ENCODE measurements at regions not wholly inside any gene's neighbourhood (a gene's known extent, or its start where the extent isn't known, plus 50 kb on each side); places are given as distances from the start of the nearest gene placed in this dataset.

DNA sequence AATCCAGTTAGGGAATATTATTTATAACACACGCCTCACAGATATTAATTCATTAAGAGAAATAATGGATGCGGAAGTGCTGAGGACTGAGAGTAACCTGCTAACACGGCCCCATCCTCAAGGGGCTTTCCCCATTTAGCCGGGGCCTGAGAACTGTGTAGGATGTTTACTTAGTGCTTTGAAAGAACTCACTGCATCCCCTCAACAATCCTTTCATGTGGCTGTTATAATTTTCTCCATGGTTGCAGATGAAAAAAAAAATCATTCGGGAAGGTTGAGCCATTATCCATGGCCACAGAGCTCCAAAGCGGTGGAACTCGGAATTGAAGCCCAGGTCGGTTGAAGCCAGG is 98.2 kb downstream of the ING1 start:
- Histone ChIP-seq H3K9me1 (ENCODE audit: control insufficient read depth, extremely low read depth, insufficient read depth, low read length) (no peaks in the 10 kb centered on the region), H3K4me3 (ENCODE audit: control insufficient read depth in 2 of 3, extremely low read depth in 1 of 3, insufficient read depth in 2 of 3, low read depth in 1 of 3, low read length in 3 of 3) (no peak overlapping the region), H3K4me2 (ENCODE audit: control insufficient read depth, extremely low read depth, insufficient read depth, low read depth, low read length) (no peak overlapping the region), H4K20me1 (ENCODE audit: control insufficient read depth, extremely low read depth, insufficient read depth, low read length) (no peaks in the 10 kb centered on the region), H3K9me3 (ENCODE audit: control insufficient read depth, low read depth, low read length) (no peaks in the 10 kb centered on the region), H3K79me2 (ENCODE audit: control insufficient read depth, insufficient read depth, low read length) (no peaks in the 10 kb centered on the region), H3K4me1 (ENCODE audit: control insufficient read depth, extremely low read depth, insufficient read depth, low read length) (no peaks in the 10 kb centered on the region), H3K27ac (ENCODE audit: control insufficient read depth, insufficient read depth, low read length) (no peak overlapping the region), H3K36me3 (ENCODE audit: control insufficient read depth in 2 of 2, extremely low read depth in 1 of 2, insufficient read depth in 2 of 2, low read length in 2 of 2) (no peaks in the 10 kb centered on the region), H3K27me3 (ENCODE audit: control insufficient read depth, extremely low read depth, insufficient read depth, low read length) (peaks cover 35% of the 10 kb centered on the region), H3K9ac (ENCODE audit: control insufficient read depth, extremely low read depth, insufficient read depth, low read length) (no peak overlapping the region), H2AFZ (ENCODE audit: control insufficient read depth, low read length) (no peak overlapping the region)
- TF ChIP-seq EZH2 (IDR thresholded peaks at IDR 0.05; ENCODE audit: low read length), result no peak
- TF ChIP-seq, protein P1, sequence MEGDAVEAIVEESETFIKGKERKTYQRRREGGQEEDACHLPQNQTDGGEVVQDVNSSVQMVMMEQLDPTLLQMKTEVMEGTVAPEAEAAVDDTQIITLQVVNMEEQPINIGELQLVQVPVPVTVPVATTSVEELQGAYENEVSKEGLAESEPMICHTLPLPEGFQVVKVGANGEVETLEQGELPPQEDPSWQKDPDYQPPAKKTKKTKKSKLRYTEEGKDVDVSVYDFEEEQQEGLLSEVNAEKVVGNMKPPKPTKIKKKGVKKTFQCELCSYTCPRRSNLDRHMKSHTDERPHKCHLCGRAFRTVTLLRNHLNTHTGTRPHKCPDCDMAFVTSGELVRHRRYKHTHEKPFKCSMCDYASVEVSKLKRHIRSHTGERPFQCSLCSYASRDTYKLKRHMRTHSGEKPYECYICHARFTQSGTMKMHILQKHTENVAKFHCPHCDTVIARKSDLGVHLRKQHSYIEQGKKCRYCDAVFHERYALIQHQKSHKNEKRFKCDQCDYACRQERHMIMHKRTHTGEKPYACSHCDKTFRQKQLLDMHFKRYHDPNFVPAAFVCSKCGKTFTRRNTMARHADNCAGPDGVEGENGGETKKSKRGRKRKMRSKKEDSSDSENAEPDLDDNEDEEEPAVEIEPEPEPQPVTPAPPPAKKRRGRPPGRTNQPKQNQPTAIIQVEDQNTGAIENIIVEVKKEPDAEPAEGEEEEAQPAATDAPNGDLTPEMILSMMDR (optimal IDR thresholded peaks at IDR 0.05 in 1 of 3, IDR thresholded peaks at IDR 0.05 in 1 of 3, conservative IDR thresholded peaks at IDR 0.05 in 1 of 3; ENCODE audit: extremely low read depth in 1 of 3, insufficient read depth in 2 of 3, low read length in 3 of 3), result no peak
- dilution Hi-C loops (cut with MboI; ENCODE audit: extremely low pct_ligation_motif_present, low sequenced_read_pairs), result no loop called here
- no peak for DNase-seq (ENCODE audit: low read depth, low spot score)
- no peak for FAIRE-seq

DNA sequence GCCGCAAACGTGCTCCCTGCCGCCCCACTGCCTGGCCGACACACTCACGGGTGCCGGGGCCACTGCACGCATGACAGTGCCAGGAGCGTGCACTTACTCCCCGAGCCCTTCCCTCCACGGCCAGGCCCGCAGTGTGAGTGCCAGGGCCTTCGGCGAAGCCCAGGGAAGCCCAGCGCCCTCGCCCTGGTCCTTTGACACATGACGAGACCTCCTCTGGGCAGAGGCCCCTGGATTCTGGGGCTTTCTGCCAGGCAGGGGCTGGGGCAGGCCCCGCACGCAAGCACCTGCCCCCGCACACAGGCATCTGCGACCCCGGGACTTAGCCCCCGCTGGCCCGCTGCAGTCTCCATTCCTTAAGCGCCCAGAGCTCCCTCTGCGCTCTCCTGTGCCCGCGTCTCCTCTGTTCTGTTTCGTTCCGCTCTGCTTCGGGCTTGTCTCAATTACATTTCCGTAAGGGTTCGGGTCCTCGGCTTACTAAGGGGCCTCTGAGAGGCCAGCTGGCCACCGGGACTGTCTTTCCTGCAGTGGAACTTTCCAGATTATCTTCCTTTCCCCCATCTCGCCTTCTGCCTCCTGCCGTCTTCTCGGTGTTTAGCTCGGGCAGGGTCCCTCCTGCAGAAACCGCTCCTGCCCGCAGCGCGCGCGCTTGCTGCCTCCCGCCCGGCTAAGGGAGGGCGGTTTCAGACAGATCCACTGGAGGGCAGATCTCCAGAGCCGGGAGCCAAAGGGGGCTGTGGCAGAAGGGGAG is 98.8 kb downstream of the ING1 start:
- Histone ChIP-seq H3K27ac (ENCODE audit: control insufficient read depth, insufficient read depth, low read length) (no peak overlapping the region), H3K9me1 (ENCODE audit: control insufficient read depth, extremely low read depth, insufficient read depth, low read length) (no peaks in the 10 kb centered on the region), H3K9ac (ENCODE audit: control insufficient read depth, extremely low read depth, insufficient read depth, low read length) (no peak overlapping the region), H4K20me1 (ENCODE audit: control insufficient read depth, extremely low read depth, insufficient read depth, low read length) (no peaks in the 10 kb centered on the region), H3K4me1 (ENCODE audit: control insufficient read depth, extremely low read depth, insufficient read depth, low read length) (no peaks in the 10 kb centered on the region), H3K4me2 (ENCODE audit: control insufficient read depth, extremely low read depth, insufficient read depth, low read depth, low read length) (no peak overlapping the region), H3K27me3 (ENCODE audit: control insufficient read depth, extremely low read depth, insufficient read depth, low read length) (peaks cover 35% of the 10 kb centered on the region), H3K4me3 (ENCODE audit: control insufficient read depth in 2 of 3, extremely low read depth in 1 of 3, insufficient read depth in 2 of 3, low read depth in 1 of 3, low read length in 3 of 3) (no peak overlapping the region), H3K79me2 (ENCODE audit: control insufficient read depth, insufficient read depth, low read length) (no peaks in the 10 kb centered on the region), H2AFZ (ENCODE audit: control insufficient read depth, low read length) (no peak overlapping the region), H3K9me3 (ENCODE audit: control insufficient read depth, low read depth, low read length) (no peaks in the 10 kb centered on the region), H3K36me3 (ENCODE audit: control insufficient read depth in 2 of 2, extremely low read depth in 1 of 2, insufficient read depth in 2 of 2, low read length in 2 of 2) (no peaks in the 10 kb centered on the region)
- TF ChIP-seq, protein P1 (optimal IDR thresholded peaks at IDR 0.05 in 1 of 3, IDR thresholded peaks at IDR 0.05 in 1 of 3, conservative IDR thresholded peaks at IDR 0.05 in 1 of 3; ENCODE audit: extremely low read depth in 1 of 3, insufficient read depth in 2 of 3, low read length in 3 of 3), result no peak
- TF ChIP-seq EZH2 (IDR thresholded peaks at IDR 0.05; ENCODE audit: low read length), result peak; percentile 32
- FAIRE-seq (no peak), DNase-seq (ENCODE audit: low read depth, low spot score) (no peak)
- dilution Hi-C loops (cut with MboI; ENCODE audit: extremely low pct_ligation_motif_present, low sequenced_read_pairs), result no loop called here
